Stimulated activated effector memory CD8-positive, alpha-beta T cell treated with anti-CD3 and anti-CD28 coated beads, Interleukin-12 subunit alpha, Interleukin-12 subunit beta, amount 100 ng/mL, for 72 hours (primary cell): ENCODE measurements at regions not wholly inside any gene's neighbourhood (a gene's known extent, or its start where the extent isn't known, plus 50 kb on each side); places are given as distances from the start of the nearest gene placed in this dataset.

ENCODE experiments used
- ATAC-seq: fragments of 150-1000 bp; cut with Tn5 transposase; 2 replicates; pipeline ENCODE4 v1.10.0; 2021
- DNase-seq, 2 donors: peaks; one replicate each; pipeline ENCODE4 v3.0.0; 2021 to 2022; ENCODE audit warnings: low spot score in 2 of 2
- H3K27ac Mint-ChIP-seq: one replicate; pipeline ENCODE4 v1.8.0; 2022; ENCODE audit warnings: mild to moderate bottlenecking, mixed read lengths
- H3K36me3 Mint-ChIP-seq: one replicate; pipeline ENCODE4 v1.8.0; 2022; ENCODE audit warnings: mild to moderate bottlenecking, mixed read lengths
- H3K4me1 Mint-ChIP-seq: one replicate; pipeline ENCODE4 v1.8.0; 2022; ENCODE audit warnings: mixed read lengths
- H3K4me3 Mint-ChIP-seq: one replicate; pipeline ENCODE4 v1.8.0; 2022; ENCODE audit warnings: mild to moderate bottlenecking, mixed read lengths
- H3K9me3 Mint-ChIP-seq: one replicate; pipeline ENCODE4 v1.8.0; 2022; ENCODE audit warnings: mixed read lengths

DNA sequence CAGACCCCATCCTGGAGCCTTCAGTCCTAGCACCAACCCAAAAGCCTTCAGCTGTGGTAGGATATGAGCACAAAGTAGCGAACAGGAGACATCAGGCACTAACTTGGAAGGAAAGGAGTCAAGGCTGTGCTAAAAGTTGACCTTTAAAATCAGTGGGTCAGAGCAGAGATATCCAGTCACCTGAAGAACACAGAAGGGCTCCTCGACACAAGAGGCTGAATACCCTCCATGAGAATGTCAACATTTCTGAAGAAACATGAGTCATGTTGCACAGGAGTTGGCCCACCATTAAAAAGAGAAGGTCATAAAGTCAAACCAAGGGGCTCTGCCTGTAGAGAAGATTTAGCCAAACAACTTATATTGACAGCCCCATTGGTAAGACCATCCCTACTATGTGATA, 172.5 kb downstream of the PLPP3 start:
- no peak for DNase-seq
- Mint-ChIP-seq H3K9me3 (no peaks in the 10 kb centered on the region), H3K4me3 (no peak overlapping the region), H3K4me1 (no peaks in the 10 kb centered on the region), H3K27ac (no peak overlapping the region), H3K36me3 (no peaks in the 10 kb centered on the region)
- no peak for ATAC-seq

- no peaks in the 10 kb centered on the region for H3K36me3 Mint-ChIP-seq
- no peak overlapping the region for H3K4me3 Mint-ChIP-seq
- no peaks in the 10 kb centered on the region for H3K4me1 Mint-ChIP-seq
- no peak for DNase-seq
- H3K27ac Mint-ChIP-seq, result no peak overlapping the region
- no peaks in the 10 kb centered on the region for H3K9me3 Mint-ChIP-seq
- ATAC-seq, result no peak
Measured at GRCh38 chr1:56404561-56405030, 174.8 kb downstream of the PLPP3 start.

GRCh38 chr1:56404066-56404465, 175.3 kb downstream of the PLPP3 start:
- Mint-ChIP-seq H3K36me3 (no peaks in the 10 kb centered on the region), H3K9me3 (no peaks in the 10 kb centered on the region), H3K4me1 (no peaks in the 10 kb centered on the region), H3K4me3 (no peak overlapping the region), H3K27ac (no peak overlapping the region)
- ATAC-seq (no peak), DNase-seq (no peak)

- Mint-ChIP-seq H3K36me3 (no peaks in the 10 kb centered on the region), H3K4me3 (no peak overlapping the region), H3K4me1 (no peaks in the 10 kb centered on the region), H3K27ac (no peak overlapping the region), H3K9me3 (no peaks in the 10 kb centered on the region)
- ATAC-seq (no peak), DNase-seq (no peak)
Measured at GRCh38 chr1:56403321-56403720, 176.0 kb downstream of the PLPP3 start.

DNA sequence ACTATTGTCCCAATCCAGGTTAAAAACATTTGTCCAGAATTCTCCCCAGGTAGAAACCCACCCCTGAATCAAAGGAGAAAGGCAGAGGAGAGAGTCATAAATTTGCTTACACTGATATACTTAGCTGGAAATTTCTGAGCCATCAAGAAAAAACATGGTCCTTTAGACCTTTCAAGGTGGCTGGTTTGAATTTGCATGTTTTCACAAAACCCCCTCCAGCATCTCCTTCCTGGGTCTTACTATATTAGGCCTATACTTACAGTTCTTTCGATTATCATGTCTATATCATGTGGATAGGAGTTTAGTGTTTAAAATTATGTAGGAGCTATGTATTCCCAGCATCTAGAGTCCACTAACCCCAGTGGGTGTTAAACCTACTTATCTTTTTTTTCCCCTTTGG, 178.2 kb downstream of the PLPP3 start:
- Mint-ChIP-seq H3K36me3 (no peaks in the 10 kb centered on the region), H3K4me3 (no peak overlapping the region), H3K4me1 (no peaks in the 10 kb centered on the region), H3K9me3 (no peaks in the 10 kb centered on the region), H3K27ac (no peak overlapping the region)
- ATAC-seq, result no peak
- DNase-seq, result no peak

DNA sequence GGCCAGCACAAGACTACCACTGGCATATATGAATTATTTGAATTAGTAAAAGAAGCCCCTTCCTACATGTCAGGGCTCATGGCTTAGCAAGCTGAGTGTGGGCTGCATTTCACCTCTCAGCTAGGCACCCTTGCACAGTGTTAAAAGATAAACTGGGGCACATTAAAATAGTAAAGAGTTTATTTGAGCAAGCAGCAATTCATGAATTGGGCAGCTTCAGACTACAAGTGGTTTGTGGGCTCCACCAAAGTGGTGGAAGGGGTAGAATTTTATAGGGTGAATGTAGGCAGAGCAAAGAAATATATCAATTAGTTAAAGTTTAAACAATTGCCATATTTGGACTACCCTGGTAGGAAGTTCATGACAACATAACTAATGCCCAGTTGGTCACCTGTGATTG, 178.8 kb downstream of the PLPP3 start:
- ATAC-seq (no peak), DNase-seq (no peak)
- Mint-ChIP-seq H3K9me3 (no peaks in the 10 kb centered on the region), H3K27ac (no peak overlapping the region), H3K4me1 (no peaks in the 10 kb centered on the region), H3K4me3 (no peak overlapping the region), H3K36me3 (no peaks in the 10 kb centered on the region)

DNA sequence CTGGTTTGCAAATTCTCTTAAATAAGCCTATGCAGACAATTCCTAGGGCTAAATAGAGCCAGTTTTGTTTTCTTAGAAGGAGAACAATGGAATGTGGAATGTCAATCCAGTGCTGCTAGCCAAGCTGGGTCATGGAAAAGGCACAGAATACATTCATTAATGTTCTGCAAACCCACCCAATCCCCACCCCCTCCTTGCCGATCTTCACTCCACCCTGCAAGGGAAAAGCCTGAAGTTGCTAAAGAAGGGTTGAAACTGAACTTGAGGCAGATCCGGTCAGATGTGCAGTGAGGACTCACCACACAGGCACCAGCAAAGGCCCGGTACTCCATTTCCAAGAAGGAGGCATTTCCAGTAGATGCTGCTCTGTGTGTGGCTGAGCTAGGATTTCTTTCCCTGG, 179.6 kb downstream of the PLPP3 start:
- no peak for DNase-seq
- no peaks in the 10 kb centered on the region for H3K36me3 Mint-ChIP-seq
- ATAC-seq, result no peak
- H3K4me3 Mint-ChIP-seq, result no peak overlapping the region
- H3K4me1 Mint-ChIP-seq, result no peaks in the 10 kb centered on the region
- H3K27ac Mint-ChIP-seq, result no peak overlapping the region
- no peaks in the 10 kb centered on the region for H3K9me3 Mint-ChIP-seq

DNA sequence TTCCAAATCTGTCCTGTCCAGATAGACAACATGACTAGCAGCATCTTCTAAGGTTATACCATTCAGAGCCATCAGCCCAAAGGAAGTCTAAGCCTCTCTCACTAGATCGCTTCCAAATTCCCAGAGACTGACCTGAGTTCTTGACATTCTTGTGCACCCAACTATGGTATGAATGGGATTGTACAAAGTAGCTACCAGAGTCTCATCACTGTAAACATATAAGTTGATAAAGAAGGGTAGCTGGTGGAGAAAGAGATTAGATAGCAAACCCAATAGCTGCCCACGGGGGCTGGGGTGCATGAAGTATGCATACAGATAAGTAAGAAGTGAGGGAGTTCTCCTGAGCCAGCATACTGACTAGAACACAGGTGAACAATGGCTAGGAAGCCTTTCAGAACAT, 180.0 kb downstream of the PLPP3 start:
- DNase-seq (no peak), ATAC-seq (no peak)
- Mint-ChIP-seq H3K36me3 (no peaks in the 10 kb centered on the region), H3K4me1 (no peaks in the 10 kb centered on the region), H3K4me3 (no peak overlapping the region), H3K9me3 (no peaks in the 10 kb centered on the region), H3K27ac (no peak overlapping the region)

- Mint-ChIP-seq H3K27ac (no peak overlapping the region), H3K4me3 (no peak overlapping the region), H3K4me1 (no peaks in the 10 kb centered on the region), H3K9me3 (no peaks in the 10 kb centered on the region), H3K36me3 (no peaks in the 10 kb centered on the region)
- ATAC-seq (no peak), DNase-seq (no peak)
Measured at GRCh38 chr1:56397811-56398231, 181.5 kb downstream of the PLPP3 start.

- H3K4me1 Mint-ChIP-seq, result no peaks in the 10 kb centered on the region
- H3K27ac Mint-ChIP-seq, result no peak overlapping the region
- H3K9me3 Mint-ChIP-seq, result no peaks in the 10 kb centered on the region
- ATAC-seq (no peak), DNase-seq (no peak)
- H3K36me3 Mint-ChIP-seq, result no peaks in the 10 kb centered on the region
- H3K4me3 Mint-ChIP-seq, result no peak overlapping the region
Measured at GRCh38 chr1:56397409-56397808, 182.0 kb downstream of the PLPP3 start.

DNA sequence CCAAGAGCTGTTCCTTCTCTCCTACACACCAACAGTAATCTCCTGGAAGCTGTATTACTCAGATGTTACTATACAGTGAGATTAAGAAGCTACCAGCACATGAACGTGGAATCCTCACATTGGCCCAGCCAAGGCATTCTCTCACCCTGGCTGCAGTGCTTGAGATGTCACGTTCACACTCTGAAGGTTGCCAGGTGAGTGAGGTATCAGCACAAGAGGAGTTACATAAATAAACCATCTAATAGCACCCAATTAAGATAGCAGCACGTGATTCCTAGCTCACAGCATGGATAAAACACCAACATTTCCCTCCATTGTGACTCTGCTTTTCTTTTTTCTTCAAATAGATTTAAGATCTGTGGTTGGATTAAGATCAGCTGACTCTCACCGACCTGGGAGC, 182.8 kb downstream of the PLPP3 start:
- H3K4me1 Mint-ChIP-seq, result no peaks in the 10 kb centered on the region
- no peaks in the 10 kb centered on the region for H3K36me3 Mint-ChIP-seq
- H3K9me3 Mint-ChIP-seq, result no peaks in the 10 kb centered on the region
- no peak overlapping the region for H3K4me3 Mint-ChIP-seq
- H3K27ac Mint-ChIP-seq, result no peak overlapping the region
- no peak for DNase-seq
- ATAC-seq, result no peak

DNA sequence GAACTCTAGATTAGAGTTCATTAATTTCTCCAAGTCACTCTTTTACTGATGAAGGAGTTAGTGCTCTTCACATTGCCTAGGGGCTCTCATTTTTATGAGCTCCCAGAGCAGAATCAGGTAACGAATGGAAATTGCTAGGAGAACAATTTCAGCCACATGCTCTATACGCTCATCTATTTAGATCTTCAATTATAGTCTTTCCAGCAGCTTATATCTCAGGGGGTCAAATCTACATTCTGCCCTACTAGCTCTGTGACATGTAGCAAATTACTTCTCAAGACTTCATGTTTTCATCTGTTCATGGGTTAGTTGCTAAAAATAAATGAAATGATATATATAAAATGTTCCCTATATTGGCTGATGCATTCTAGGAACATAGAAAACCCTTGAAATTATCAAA, 183.6 kb downstream of the PLPP3 start:
- no peak overlapping the region for H3K27ac Mint-ChIP-seq

DNA sequence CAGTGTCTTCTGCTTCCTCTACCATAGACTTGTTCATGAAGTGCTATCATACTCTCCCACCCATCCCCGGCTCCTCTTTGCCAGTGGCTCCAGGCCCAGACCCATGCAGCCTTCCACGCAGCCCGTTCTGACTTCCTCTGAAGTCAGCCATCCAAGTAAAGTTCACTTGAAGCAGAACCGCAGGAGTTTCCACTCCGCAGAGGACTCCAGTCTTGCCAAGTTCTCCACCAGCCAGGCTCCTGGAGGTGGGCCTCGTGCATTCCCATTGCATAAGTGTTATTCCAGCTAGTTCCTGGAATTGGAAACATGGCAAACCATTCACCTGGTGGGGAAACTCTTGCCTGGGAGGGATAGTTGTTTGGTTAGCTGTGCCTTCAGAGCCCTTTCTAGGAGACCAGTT, 185.1 kb downstream of the PLPP3 start:
- Mint-ChIP-seq H3K9me3 (no peaks in the 10 kb centered on the region), H3K4me3 (no peak overlapping the region), H3K4me1 (no peaks in the 10 kb centered on the region), H3K36me3 (no peaks in the 10 kb centered on the region), H3K27ac (no peak overlapping the region)
- DNase-seq (no peak), ATAC-seq (no peak)

More for the DNA sequence above, 183.6 kb downstream of the PLPP3 start:
- Mint-ChIP-seq H3K4me3 (no peak overlapping the region), H3K4me1 (no peaks in the 10 kb centered on the region), H3K9me3 (no peaks in the 10 kb centered on the region), H3K36me3 (no peaks in the 10 kb centered on the region)
- no peak for DNase-seq
- ATAC-seq, result no peak

- Mint-ChIP-seq H3K4me1 (no peaks in the 10 kb centered on the region), H3K27ac (no peak overlapping the region), H3K36me3 (no peaks in the 10 kb centered on the region), H3K9me3 (no peaks in the 10 kb centered on the region), H3K4me3 (no peak overlapping the region)
- no peak for DNase-seq
- ATAC-seq, result no peak
Measured at GRCh38 chr1:56390934-56391731, 188.2 kb downstream of the PLPP3 start.

DNA sequence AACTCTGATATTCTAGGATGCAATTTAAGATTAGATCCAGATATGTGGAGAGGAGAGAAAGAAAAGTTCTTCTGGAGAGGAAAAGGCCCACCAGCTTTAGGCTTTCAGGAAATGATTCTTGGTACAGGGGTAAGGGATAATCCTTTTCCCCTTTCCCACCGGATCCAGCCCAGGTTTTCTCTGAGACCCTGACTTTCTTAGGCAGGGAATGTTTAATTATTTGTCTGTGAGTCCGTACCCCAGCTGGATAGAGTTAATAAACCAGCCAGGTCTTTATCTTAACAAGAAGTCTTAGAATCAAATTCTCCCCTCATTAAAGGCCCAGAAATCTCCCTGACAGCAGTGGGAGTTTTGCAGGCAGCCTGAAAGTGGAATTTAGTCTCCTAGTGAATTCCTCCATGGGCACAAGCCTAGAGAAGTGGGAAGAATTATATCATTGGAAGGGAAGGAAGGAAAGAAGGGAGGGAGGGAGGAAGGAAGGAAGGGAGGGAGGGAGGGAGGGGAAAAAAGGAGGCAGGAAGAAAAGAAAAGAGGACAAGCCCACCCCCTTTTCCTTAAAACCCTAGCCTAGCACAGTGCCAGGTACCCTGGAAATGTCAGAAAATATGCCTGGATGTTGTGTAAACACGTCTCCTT, 189.0 kb downstream of the PLPP3 start:
- ATAC-seq, result no peak
- H3K27ac Mint-ChIP-seq, result no peak overlapping the region
- H3K4me1 Mint-ChIP-seq, result no peaks in the 10 kb centered on the region
- no peaks in the 10 kb centered on the region for H3K36me3 Mint-ChIP-seq
- no peak overlapping the region for H3K4me3 Mint-ChIP-seq
- H3K9me3 Mint-ChIP-seq, result no peaks in the 10 kb centered on the region
- DNase-seq, result no peak

GRCh38 chr1:56389813-56390212, 189.6 kb downstream of the PLPP3 start:
- Mint-ChIP-seq H3K4me3 (no peak overlapping the region), H3K27ac (no peak overlapping the region), H3K9me3 (no peaks in the 10 kb centered on the region), H3K36me3 (no peaks in the 10 kb centered on the region), H3K4me1 (no peaks in the 10 kb centered on the region)
- DNase-seq (no peak), ATAC-seq (no peak)
